Muscle of leg (tissue), 3 donors: ENCODE measurements at regions not wholly inside any gene's neighbourhood (a gene's known extent, or its start where the extent isn't known, plus 50 kb on each side); places are given as distances from the start of the nearest gene placed in this dataset.
"Not testable (repeated sequence)": the region's sequence is repeated elsewhere in the genome, so short reads cannot be mapped to it uniquely, and the experiment has no call there.

Experiments
- DNase-seq: peaks from one replicate; pipeline ENCODE4 v3.0.0; 2013
- H3K27ac ChIP-seq: one replicate; pipeline ENCODE4 v1.5.1; 2013; ENCODE audit warnings: mild to moderate bottlenecking, low read length, control low read depth
- H3K27me3 ChIP-seq: one replicate; pipeline ENCODE4 v1.6.1; 2013; ENCODE audit warnings: low read length; ENCODE audit not compliant: control insufficient read depth, insufficient read depth
- H3K36me3 ChIP-seq: one replicate; pipeline ENCODE4 v1.6.1; 2013; ENCODE audit warnings: low read length; ENCODE audit not compliant: control insufficient read depth, insufficient read depth
- H3K4me1 ChIP-seq: one replicate; pipeline ENCODE4 v1.6.1; 2013; ENCODE audit warnings: low read length; ENCODE audit not compliant: control insufficient read depth, insufficient read depth
- H3K4me3 ChIP-seq: one replicate; pipeline ENCODE4 v1.5.1; 2013; ENCODE audit warnings: low read length, control low read depth
- H3K9me3 ChIP-seq: replicated peaks from 2 replicates; pipeline ENCODE4 v1.6.1; 2013; ENCODE audit warnings: low read depth, low read length; ENCODE audit not compliant: control insufficient read depth
- WGBS: methylation state at CpG from one replicate; pipeline ENCODE4 v1.1.5; 2013; ENCODE audit warnings: missing lambda C conversion rate; ENCODE audit not compliant: insufficient coverage; 5-methylcytosine and 5-hydroxymethylcytosine counted together

DNA sequence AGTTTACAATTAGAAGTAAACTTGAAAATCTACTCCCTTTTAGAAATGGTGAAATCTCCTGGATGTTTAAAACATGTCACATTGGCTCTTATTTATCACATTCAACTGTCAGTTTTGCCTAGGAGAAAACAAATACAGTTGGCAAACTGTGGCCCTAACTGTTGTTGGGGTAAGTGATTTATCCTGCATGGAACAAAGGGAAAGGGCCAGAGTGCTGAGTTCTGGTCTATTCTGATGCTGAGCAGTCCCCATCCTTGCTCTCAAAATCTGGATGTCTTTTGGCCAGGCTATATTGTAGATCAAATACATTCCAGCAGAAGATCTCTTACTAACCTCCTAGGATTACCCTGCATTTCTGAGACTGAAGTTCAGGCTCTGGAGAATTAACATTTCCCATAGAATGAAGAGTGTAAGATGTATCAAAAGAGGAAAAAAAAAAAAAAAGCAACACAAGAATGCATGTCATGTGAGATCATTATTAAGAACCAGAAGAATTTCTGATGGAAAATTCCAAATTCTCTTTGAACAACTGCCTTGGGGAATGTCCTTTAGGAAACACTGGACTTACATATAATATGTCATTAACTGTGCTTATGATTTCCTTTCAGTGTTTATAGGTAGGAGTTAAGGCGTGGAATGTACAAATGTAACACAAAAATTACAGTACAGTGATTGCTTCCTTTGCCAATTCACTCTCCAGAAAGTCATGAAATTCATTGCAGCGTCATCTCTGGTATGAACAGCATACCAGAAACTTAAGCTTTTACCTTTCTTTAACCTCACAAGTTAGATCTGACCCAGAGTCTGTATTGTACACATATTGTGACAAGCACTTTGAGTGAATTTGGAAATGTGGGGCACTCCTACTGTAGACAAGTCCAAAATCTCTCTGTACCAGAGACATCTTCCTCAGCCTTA is 1012.5 kb upstream of the LCORL start:
- Histone ChIP-seq H3K27me3 (no peaks in the 10 kb centered on the region), H3K4me1 (peaks cover 2% of the 10 kb centered on the region), H3K36me3 (no peaks in the 10 kb centered on the region), H3K9me3 (no peaks in the 10 kb centered on the region), H3K27ac (no peak overlapping the region), H3K4me3 (no peak overlapping the region)
- DNase-seq = peak; percentile 39
- WGBS = 0% methylated on average over 1 of the region's 2 CpGs

DNA sequence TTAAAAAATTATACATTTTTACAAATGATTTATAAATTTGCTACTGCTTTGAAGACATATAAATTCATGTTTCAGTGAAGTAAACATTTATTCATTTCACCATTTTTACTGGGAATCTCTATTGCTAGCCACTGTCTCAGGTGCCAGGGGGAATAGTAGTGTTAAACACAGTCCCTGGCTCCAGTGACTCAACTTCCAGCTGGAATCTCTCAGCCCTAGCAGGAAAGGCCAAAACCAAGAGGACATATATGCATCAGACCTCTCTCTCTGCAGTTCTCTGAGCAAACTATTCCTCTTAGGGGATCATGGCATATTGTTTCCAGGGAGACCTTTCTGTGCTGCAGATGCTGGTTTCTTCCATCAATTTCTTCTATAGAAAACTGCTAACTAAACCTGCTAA is 1009.0 kb upstream of the LCORL start:
- no peaks in the 10 kb centered on the region for H3K9me3 ChIP-seq
- DNase-seq = no peak
- H3K27ac ChIP-seq = no peak overlapping the region
- no peaks in the 10 kb centered on the region for H3K27me3 ChIP-seq
- peaks cover 2% of the 10 kb centered on the region for H3K4me1 ChIP-seq
- no peak overlapping the region for H3K4me3 ChIP-seq
- H3K36me3 ChIP-seq = no peaks in the 10 kb centered on the region

DNA sequence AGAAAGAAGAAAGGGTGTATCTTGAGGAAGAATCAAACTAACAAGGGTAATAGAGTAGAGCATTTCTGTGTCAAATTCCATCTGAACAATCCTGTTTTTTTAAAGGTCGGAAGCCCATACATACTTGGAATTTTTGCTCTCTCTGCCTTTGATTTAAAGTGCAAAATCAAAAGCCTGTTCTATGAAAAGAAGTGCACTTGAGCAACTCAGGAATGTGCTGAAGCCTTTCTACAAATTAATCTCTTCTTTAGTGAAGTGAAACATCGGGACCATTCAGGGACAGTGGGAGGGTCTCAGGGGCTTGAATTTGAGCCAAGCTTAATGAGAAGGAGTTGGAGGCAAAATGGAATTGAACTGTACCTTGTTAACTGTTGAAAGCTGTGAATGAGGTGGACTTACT is 1008.5 kb upstream of the LCORL start:
- WGBS = no CpG with 5 or more reads among the region's 2 CpGs
- peak; percentile 11 for DNase-seq
- H3K27me3 ChIP-seq = no peaks in the 10 kb centered on the region
- no peak overlapping the region for H3K4me3 ChIP-seq
- H3K4me1 ChIP-seq = peaks cover 2% of the 10 kb centered on the region
- no peaks in the 10 kb centered on the region for H3K36me3 ChIP-seq
- H3K9me3 ChIP-seq = no peaks in the 10 kb centered on the region
- H3K27ac ChIP-seq = no peak overlapping the region

DNA sequence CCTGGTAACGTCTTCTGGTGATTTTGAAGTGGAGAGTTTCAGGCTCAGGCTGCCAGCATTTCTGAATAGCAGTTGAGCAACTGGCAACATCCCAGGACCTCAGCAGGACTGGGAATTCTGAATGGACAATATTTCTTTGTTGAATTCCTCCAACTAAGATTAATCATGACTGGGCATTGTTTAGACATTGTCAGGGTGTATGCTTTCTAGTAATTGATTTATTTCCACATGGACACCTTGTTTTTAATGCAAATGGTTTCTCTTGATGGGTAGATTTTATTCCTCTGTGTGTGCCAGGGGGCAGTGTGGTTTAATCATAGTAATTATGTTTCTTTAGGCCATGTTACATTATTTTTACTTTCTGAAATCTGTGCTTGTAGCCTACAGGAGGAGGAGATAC is 1004.7 kb upstream of the LCORL start:
- no peaks in the 10 kb centered on the region for H3K27me3 ChIP-seq
- peak; percentile 46 for DNase-seq
- H3K4me1 ChIP-seq = no peaks in the 10 kb centered on the region
- 0% methylated on average over 1 of the region's 1 CpG for WGBS
- H3K36me3 ChIP-seq = no peaks in the 10 kb centered on the region
- H3K9me3 ChIP-seq = no peaks in the 10 kb centered on the region
- H3K27ac ChIP-seq = no peak overlapping the region
- no peak overlapping the region for H3K4me3 ChIP-seq

DNA sequence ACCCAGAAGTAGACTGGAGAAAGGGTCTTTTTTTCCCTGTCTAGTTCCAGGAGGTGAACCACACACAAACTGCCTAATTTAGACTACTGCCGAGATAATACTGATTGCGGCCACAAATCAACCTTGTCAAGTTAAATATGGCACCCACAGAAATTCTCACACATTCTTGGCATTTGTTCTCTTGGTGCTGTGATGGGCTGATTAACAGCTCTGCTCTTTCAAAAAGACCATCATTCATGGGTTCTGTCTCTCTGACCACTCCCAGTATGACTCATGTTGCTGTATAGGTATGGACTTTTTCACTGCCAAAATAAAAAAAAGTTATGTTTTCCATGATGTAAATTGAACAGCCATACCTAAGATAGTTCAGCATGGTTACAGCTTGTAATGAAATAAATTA is 1003.5 kb upstream of the LCORL start:
- Histone ChIP-seq H3K4me1 (no peaks in the 10 kb centered on the region), H3K36me3 (no peaks in the 10 kb centered on the region), H3K27ac (no peak overlapping the region), H3K9me3 (no peaks in the 10 kb centered on the region), H3K27me3 (no peaks in the 10 kb centered on the region), H3K4me3 (no peak overlapping the region)
- WGBS = no CpG with 5 or more reads among the region's 2 CpGs
- DNase-seq = no peak

DNA sequence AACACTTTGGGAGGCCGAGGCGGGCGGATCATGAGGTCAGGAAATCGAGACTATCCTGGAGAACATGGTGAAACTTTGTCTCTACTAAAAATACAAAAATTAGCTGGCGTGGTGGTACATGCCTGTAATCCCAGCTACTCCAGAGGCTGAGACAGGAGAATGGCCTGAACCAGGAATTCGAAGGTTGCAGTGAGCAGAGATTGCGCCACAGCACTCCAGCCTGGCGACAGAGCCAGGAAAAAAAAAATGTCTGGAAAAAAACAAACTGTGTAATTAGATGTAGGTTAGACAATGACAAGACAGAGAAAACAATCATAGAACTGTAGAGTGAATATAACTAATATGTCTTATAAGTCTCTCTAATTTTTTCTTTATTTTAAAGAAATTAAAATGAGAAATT is 1002.5 kb upstream of the LCORL start:
- Histone ChIP-seq H3K4me3 (no peak overlapping the region), H3K27me3 (no peaks in the 10 kb centered on the region), H3K27ac (no peak overlapping the region), H3K9me3 (no peaks in the 10 kb centered on the region), H3K4me1 (no peaks in the 10 kb centered on the region), H3K36me3 (no peaks in the 10 kb centered on the region)
- WGBS = 90% methylated on average over 2 of the region's 8 CpGs
- DNase-seq = no peak

DNA sequence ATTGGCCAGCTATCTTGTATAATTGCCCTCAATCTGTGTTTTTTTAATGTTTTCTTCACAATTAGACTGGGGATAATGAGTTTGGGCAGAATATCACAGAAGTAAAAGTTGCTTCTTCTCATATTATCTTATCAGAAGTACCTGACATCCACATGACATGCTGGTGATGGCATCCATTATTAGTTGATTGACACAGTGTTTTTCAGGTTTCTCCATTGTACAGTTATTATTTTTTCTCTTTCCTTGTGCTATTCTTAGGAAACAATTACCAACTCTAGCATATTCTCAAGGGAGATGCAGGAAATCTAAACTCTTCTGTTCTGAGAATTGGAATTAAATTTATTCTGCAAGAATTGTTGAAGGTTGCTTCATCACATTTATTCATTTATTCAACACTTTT is 1000.1 kb upstream of the LCORL start:
- Histone ChIP-seq H3K27me3 (no peaks in the 10 kb centered on the region), H3K27ac (no peak overlapping the region), H3K4me1 (no peaks in the 10 kb centered on the region), H3K9me3 (no peaks in the 10 kb centered on the region), H3K4me3 (no peak overlapping the region), H3K36me3 (no peaks in the 10 kb centered on the region)
- DNase-seq = no peak

DNA sequence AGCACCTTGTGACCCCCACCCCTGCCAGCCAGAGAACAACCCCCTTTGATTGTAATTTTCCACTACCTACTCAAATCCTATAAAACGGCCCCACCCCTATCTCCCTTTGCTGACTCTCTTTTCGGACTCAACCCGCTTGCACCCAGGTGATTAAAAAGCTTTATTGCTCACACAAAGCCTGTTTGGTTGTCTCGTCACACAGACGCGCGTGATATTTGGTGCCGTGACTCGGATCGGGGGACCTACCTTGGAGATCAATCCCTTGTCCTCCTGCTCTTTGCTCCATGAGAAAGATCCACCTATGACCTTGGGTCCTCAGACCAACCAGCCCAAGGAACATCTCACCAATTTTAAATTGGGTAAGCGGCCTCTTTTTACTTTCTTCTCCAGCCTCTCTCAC is 995.0 kb upstream of the LCORL start:
- not testable (repeated sequence) for H3K27me3 ChIP-seq, DNase-seq, H3K36me3 ChIP-seq, H3K27ac ChIP-seq, H3K9me3 ChIP-seq, H3K4me1 ChIP-seq, H3K4me3 ChIP-seq
- WGBS = 95% methylated on average over 11 of the region's 11 CpGs

DNA sequence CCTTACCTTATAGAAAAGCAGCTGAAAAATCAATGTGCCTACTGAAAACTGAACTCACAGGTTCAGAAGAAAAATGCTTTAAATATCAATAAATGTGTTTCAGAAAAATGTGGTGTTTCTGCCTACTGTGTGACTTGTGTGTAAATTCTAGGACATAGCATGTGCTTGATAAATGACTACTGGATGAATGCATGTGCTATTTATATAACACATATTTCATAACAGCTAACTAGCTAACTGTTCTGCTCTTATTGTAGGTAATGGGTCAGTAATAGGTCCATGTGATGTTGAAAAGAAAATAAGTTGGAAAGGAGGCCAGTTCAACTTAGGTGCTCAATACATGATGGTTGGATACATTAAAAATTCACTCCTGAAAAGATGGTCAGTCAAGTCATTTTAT is 993.0 kb upstream of the LCORL start:
- H3K27ac ChIP-seq = no peak overlapping the region
- no peaks in the 10 kb centered on the region for H3K9me3 ChIP-seq
- H3K27me3 ChIP-seq = no peaks in the 10 kb centered on the region
- H3K4me3 ChIP-seq = no peak overlapping the region
- no peaks in the 10 kb centered on the region for H3K4me1 ChIP-seq
- no peaks in the 10 kb centered on the region for H3K36me3 ChIP-seq
- no peak for DNase-seq

DNA sequence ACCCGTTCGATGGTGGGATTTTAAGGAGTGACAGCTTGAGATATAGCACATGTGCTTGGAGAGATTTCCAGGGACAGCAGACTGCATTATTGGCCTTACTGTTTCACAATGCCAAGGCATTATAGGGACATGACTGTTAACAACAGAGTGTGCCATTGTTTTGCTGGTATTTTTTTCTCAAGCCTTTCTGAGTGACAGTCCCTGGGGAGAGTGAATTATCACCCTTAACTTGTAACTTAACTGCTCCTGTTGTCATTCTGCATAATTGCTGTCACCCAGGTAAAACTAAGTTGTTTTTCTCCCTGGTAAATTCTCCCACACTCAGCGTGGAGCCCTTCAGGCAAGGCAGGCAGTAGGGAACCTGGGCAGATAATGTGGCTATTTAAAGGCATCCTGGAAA is 989.2 kb upstream of the LCORL start:
- H3K27me3 ChIP-seq = no peaks in the 10 kb centered on the region
- no peaks in the 10 kb centered on the region for H3K4me1 ChIP-seq
- no peak overlapping the region for H3K27ac ChIP-seq
- no peaks in the 10 kb centered on the region for H3K36me3 ChIP-seq
- H3K4me3 ChIP-seq = no peak overlapping the region
- no peak for DNase-seq
- H3K9me3 ChIP-seq = no peaks in the 10 kb centered on the region
- 35% methylated on average over 2 of the region's 3 CpGs for WGBS

DNA sequence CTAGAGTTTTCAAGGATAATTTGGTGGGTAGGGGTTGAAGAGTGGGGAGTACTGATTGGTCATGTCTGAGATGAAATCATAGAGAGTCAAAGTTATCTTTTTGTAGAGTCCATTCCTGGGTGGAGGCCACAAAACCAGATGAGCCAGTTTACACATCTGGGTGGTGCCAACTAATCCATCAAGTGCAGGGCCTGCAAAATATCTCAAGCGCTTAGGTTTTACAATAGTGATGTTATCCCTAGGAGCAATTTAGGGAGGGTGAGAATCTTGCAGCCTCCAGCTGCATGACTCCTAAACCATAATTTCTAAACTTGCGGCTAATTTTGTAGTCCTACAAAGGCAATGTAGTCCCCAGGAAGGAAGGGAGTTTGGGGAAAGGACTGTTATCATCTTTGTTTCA is 988.3 kb upstream of the LCORL start:
- no peaks in the 10 kb centered on the region for H3K4me1 ChIP-seq
- no peak overlapping the region for H3K27ac ChIP-seq
- no peaks in the 10 kb centered on the region for H3K27me3 ChIP-seq
- WGBS = 40% methylated on average over 1 of the region's 2 CpGs
- no peaks in the 10 kb centered on the region for H3K9me3 ChIP-seq
- H3K36me3 ChIP-seq = no peaks in the 10 kb centered on the region
- DNase-seq = no peak
- H3K4me3 ChIP-seq = no peak overlapping the region
